HL-60 (cell line): ENCODE measurements at regions not wholly inside any gene's neighbourhood (a gene's known extent, or its start where the extent isn't known, plus 50 kb on each side); places are given as distances from the start of the nearest gene placed in this dataset.

Experiments used
- DNase-seq, 2 experiments: peaks; one replicate each; pipeline ENCODE4 v3.0.0-alpha.2; 2010 to 2020; ENCODE audit warnings: low read depth in 1 of 2, low spot score in 1 of 2
- H3K27ac ChIP-seq: fragments of 250-450 bp; sonication (Bioruptor Pico); replicated peaks from 2 replicates; pipeline ENCODE4 v1.5.1; 2020; ENCODE audit warnings: mild to moderate bottlenecking, moderate library complexity
- H3K27me3 ChIP-seq: fragments of 250-450 bp; sonication (Bioruptor Pico); 2 replicates; pipeline ENCODE4 v1.5.1; 2021; ENCODE audit warnings: mild to moderate bottlenecking, moderate library complexity; ENCODE audit not compliant: insufficient read depth, poor library complexity, severe bottlenecking
- H3K4me3 ChIP-seq: replicated peaks from 2 replicates; pipeline ENCODE4 v1.5.1; 2011; ENCODE audit warnings: mild to moderate bottlenecking, control low read depth, low read length; ENCODE audit not compliant: insufficient read depth
- CTCF ChIP-seq: IDR thresholded peaks from one replicate; pipeline ENCODE4 v1.5.1; 2011; ENCODE audit warnings: low read length, control low read depth, inconsistent platforms; ENCODE audit not compliant: insufficient read depth
- GABPA ChIP-seq: IDR thresholded peaks from 2 replicates; pipeline ENCODE4 v1.6.1; 2012; ENCODE audit warnings: low read depth
- POLR2AphosphoS5 ChIP-seq: IDR thresholded peaks from 2 replicates; pipeline ENCODE4 v1.6.1; 2012; ENCODE audit warnings: low read depth
- REST ChIP-seq: IDR thresholded peaks from 2 replicates; pipeline ENCODE4 v1.6.1; 2012; ENCODE audit warnings: low read depth; ENCODE audit not compliant: insufficient replicate concordance
- SPI1 ChIP-seq: IDR thresholded peaks from 2 replicates; pipeline ENCODE4 v1.6.1; 2012; ENCODE audit warnings: low read depth, mild to moderate bottlenecking, borderline replicate concordance

GRCh38 chr2:118509319-118510004 lies 338.0 kb downstream of the EN1 start:
- no peak overlapping the region for H3K27ac ChIP-seq
- no peak for DNase-seq
- no peaks in the 10 kb centered on the region for H3K27me3 ChIP-seq
- TF ChIP-seq CTCF (no peak), POLR2AphosphoS5 (no peak), GABPA (no peak), SPI1 (no peak), REST (no peak)
- no peak overlapping the region for H3K4me3 ChIP-seq

GRCh38 chr2:118508282-118508681 lies 339.2 kb downstream of the EN1 start:
- no peak for TF ChIP-seq CTCF
- no peak for TF ChIP-seq SPI1
- no peak for TF ChIP-seq REST
- TF ChIP-seq POLR2AphosphoS5 = no peak
- TF ChIP-seq GABPA = no peak
- H3K27ac ChIP-seq = no peak overlapping the region

GRCh38 chr2:118505436-118505835 lies 342.0 kb downstream of the EN1 start:
- no peak overlapping the region for H3K27ac ChIP-seq
- no peak for DNase-seq
- TF ChIP-seq REST (no peak), POLR2AphosphoS5 (no peak), SPI1 (no peak), GABPA (no peak), CTCF (no peak)
- no peaks in the 10 kb centered on the region for H3K27me3 ChIP-seq
- H3K4me3 ChIP-seq = no peak overlapping the region

More at GRCh38 chr2:118508282-118508681, 339.2 kb downstream of the EN1 start:
- no peak for DNase-seq
- Histone ChIP-seq H3K27me3 (no peaks in the 10 kb centered on the region), H3K4me3 (no peak overlapping the region)
